IMR-90 (cell line): ENCODE measurements at regions not wholly inside any gene's neighbourhood (a gene's known extent, or its start where the extent isn't known, plus 50 kb on each side); places are given as distances from the start of the nearest gene placed in this dataset.

ENCODE experiments used
- ATAC-seq: fragments of 200-7000 bp; cut with Tn5 transposase; 2 replicates; pipeline ENCODE4 v1.9.1; 2020; ENCODE audit warnings: low read depth, mild to moderate bottlenecking, moderate library complexity
- BruUV-seq: library from RNA; stranded (reverse); fragments of 400-500 nt; replicated peaks from 2 replicates; lab custom pipeline; 2021; lab: Mats Ljungman, UMichigan
- CTCF ChIA-PET: fragments of 300-600 bp; formaldehyde crosslinking; extraction: SDS; loops from one replicate; lab custom pipeline; 2021; ENCODE audit warnings: antibody characterized with exemption; lab: Yijun Ruan, JAX
- POLR2A ChIA-PET: fragments of 300-600 bp; sonication (Branson Sonifier 250); formaldehyde crosslinking; loops from one replicate; lab custom pipeline; 2022; ENCODE audit warnings: antibody characterized with exemption; ENCODE audit not compliant: unreplicated experiment; lab: Charles Lee
- DNase-seq: peaks from one replicate; pipeline ENCODE4 v3.0.0; 2013
- H2AFZ ChIP-seq: replicated peaks from 2 replicates; pipeline ENCODE3; 2013; ENCODE audit warnings: low read length, mild to moderate bottlenecking; ENCODE audit not compliant: poor library complexity
- H2AK5ac ChIP-seq: 2 replicates; pipeline ENCODE4 v1.6.1; 2013; ENCODE audit warnings: low read depth, low read length, inconsistent platforms
- H2AK9ac ChIP-seq: replicated peaks from 2 replicates; pipeline ENCODE3; 2013; ENCODE audit warnings: mild to moderate bottlenecking, low read depth, low read length, moderate library complexity; ENCODE audit not compliant: poor library complexity
- H2BK120ac ChIP-seq: 2 replicates; pipeline ENCODE4 v1.6.1; 2013; ENCODE audit warnings: low read depth, low read length, inconsistent platforms
- H2BK15ac ChIP-seq: 3 replicates; pipeline ENCODE4 v1.6.1; 2013; ENCODE audit warnings: low read depth, low read length, inconsistent platforms
- H2BK20ac ChIP-seq: 2 replicates; pipeline ENCODE4 v1.6.1; 2013; ENCODE audit warnings: low read depth, mild to moderate bottlenecking, inconsistent platforms, low read length, moderate library complexity
- H2BK5ac ChIP-seq: 2 replicates; pipeline ENCODE4 v1.6.1; 2013; ENCODE audit warnings: mild to moderate bottlenecking, low read depth, low read length, inconsistent platforms; ENCODE audit not compliant: poor library complexity, severe bottlenecking
- H3K14ac ChIP-seq: replicated peaks from 2 replicates; pipeline ENCODE4 v1.6.1; 2013; ENCODE audit warnings: low read depth, low read length, inconsistent platforms
- H3K18ac ChIP-seq: 2 replicates; pipeline ENCODE4 v1.6.1; 2013; ENCODE audit warnings: low read depth, low read length, control low read depth
- H3K23ac ChIP-seq: 2 replicates; pipeline ENCODE4 v1.6.1; 2013; ENCODE audit warnings: low read depth, low read length, inconsistent platforms
- H3K27ac ChIP-seq: 2 replicates; pipeline ENCODE4 v1.5.1; 2013; ENCODE audit warnings: mild to moderate bottlenecking, control low read depth, low read length; ENCODE audit not compliant: insufficient read depth
- H3K27me3 ChIP-seq: 2 replicates; pipeline ENCODE4 v1.6.1; 2013; ENCODE audit warnings: low read length; ENCODE audit not compliant: control insufficient read depth, insufficient read depth
- H3K36me3 ChIP-seq: 2 replicates; pipeline ENCODE4 v1.6.1; 2013; ENCODE audit warnings: low read length, mixed read lengths; ENCODE audit not compliant: control insufficient read depth, insufficient read depth
- H3K4ac ChIP-seq: 2 replicates; pipeline ENCODE4 v1.6.1; 2013; ENCODE audit warnings: low read depth, low read length, inconsistent platforms
- H3K4me1 ChIP-seq: 2 replicates; pipeline ENCODE4 v1.6.1; 2013; ENCODE audit warnings: low read length, mixed read lengths; ENCODE audit not compliant: control insufficient read depth, insufficient read depth
- H3K4me2 ChIP-seq: 2 replicates; pipeline ENCODE4 v1.6.1; 2013; ENCODE audit warnings: low read depth, mild to moderate bottlenecking, control low read depth, low read length, moderate library complexity
- H3K4me3 ChIP-seq: 2 replicates; pipeline ENCODE4 v1.5.1; 2013; ENCODE audit warnings: low read depth, mild to moderate bottlenecking, control low read depth, low read length, moderate library complexity; ENCODE audit not compliant: insufficient read depth
- H3K56ac ChIP-seq: 2 replicates; pipeline ENCODE4 v1.6.1; 2013; ENCODE audit warnings: low read length, inconsistent platforms; ENCODE audit not compliant: insufficient read depth; ENCODE audit errors: extremely low read depth
- H3K79me1 ChIP-seq, 2 experiments: 2 replicates each; pipeline ENCODE4 v1.6.1; 2013; ENCODE audit warnings: low read length in 2 of 2, inconsistent platforms in 1 of 2, low read depth in 1 of 2
- H3K9ac ChIP-seq: 2 replicates; pipeline ENCODE4 v1.6.1; 2013; ENCODE audit warnings: low read depth, low read length, control low read depth
- H3K9me1 ChIP-seq: 2 replicates; pipeline ENCODE4 v1.6.1; 2013; ENCODE audit warnings: low read length, inconsistent platforms; ENCODE audit not compliant: insufficient read depth
- H3K9me3 ChIP-seq: 2 replicates; pipeline ENCODE4 v1.6.1; 2013; ENCODE audit warnings: low read length; ENCODE audit not compliant: control insufficient read depth, insufficient read depth
- H4K20me1 ChIP-seq: 2 replicates; pipeline ENCODE4 v1.6.1; 2013; ENCODE audit warnings: low read length, inconsistent platforms; ENCODE audit not compliant: insufficient read depth
- H4K5ac ChIP-seq: 2 replicates; pipeline ENCODE4 v1.6.1; 2013; ENCODE audit warnings: mild to moderate bottlenecking, low read depth, low read length, control low read depth
- H4K8ac ChIP-seq, 2 experiments: 2 replicates each; pipeline ENCODE4 v1.6.1; 2013; ENCODE audit warnings: low read depth in 2 of 2, low read length in 2 of 2, control low read depth in 1 of 2, inconsistent platforms in 1 of 2
- H4K91ac ChIP-seq: 2 replicates; pipeline ENCODE4 v1.6.1; 2013; ENCODE audit warnings: low read depth, low read length, inconsistent platforms; ENCODE audit not compliant: insufficient read depth
- BHLHE40 ChIP-seq: fragments of 150-350 bp; IDR thresholded peaks from 2 replicates; pipeline ENCODE4 v1.6.1; 2016; ENCODE audit warnings: mild to moderate bottlenecking, low read depth, low read length
- CEBPB ChIP-seq: IDR thresholded peaks from 2 replicates; pipeline ENCODE4 v1.6.1; 2012; ENCODE audit warnings: low read depth, low read length, improper control_type of control experiment
- CHD1 ChIP-seq: IDR thresholded peaks from 2 replicates; pipeline ENCODE4 v1.6.1; 2012; ENCODE audit warnings: low read depth, low read length, improper control_type of control experiment
- FOS ChIP-seq: fragments of 150-350 bp; IDR thresholded peaks from 2 replicates; pipeline ENCODE4 v1.6.1; 2016; ENCODE audit warnings: low read depth, low read length
- MAFK ChIP-seq: IDR thresholded peaks from 2 replicates; pipeline ENCODE4 v1.6.1; 2012; ENCODE audit warnings: low read depth, low read length, improper control_type of control experiment
- MAZ ChIP-seq: IDR thresholded peaks from 2 replicates; pipeline ENCODE4 v1.6.1; 2012; ENCODE audit warnings: low read depth, mild to moderate bottlenecking, low read length, improper control_type of control experiment, moderate library complexity, borderline replicate concordance
- MXI1 ChIP-seq: IDR thresholded peaks from 2 replicates; pipeline ENCODE4 v1.6.1; 2012; ENCODE audit warnings: low read depth, mild to moderate bottlenecking, low read length, moderate library complexity, borderline replicate concordance
- NFE2L2 ChIP-seq: fragments of 150-350 bp; IDR thresholded peaks from 2 replicates; pipeline ENCODE4 v1.6.1; 2016; ENCODE audit warnings: low read depth, mild to moderate bottlenecking, low read length
- RAD21 ChIP-seq: IDR thresholded peaks from 2 replicates; pipeline ENCODE4 v1.6.1; 2012; ENCODE audit warnings: low read length, improper control_type of control experiment
- RCOR1 ChIP-seq: IDR thresholded peaks from 2 replicates; pipeline ENCODE4 v1.6.1; 2012; ENCODE audit warnings: mild to moderate bottlenecking, low read length, improper control_type of control experiment; ENCODE audit not compliant: insufficient replicate concordance
- RFX5 ChIP-seq: IDR thresholded peaks from 2 replicates; pipeline ENCODE4 v1.8.0; 2012; ENCODE audit warnings: low read depth, mild to moderate bottlenecking, low read length, moderate library complexity
- WGBS, 2 experiments: methylation state at CpG; one replicate each; pipeline versions ENCODE4 v1.1.5 to v1.1.7; 2013; ENCODE audit warnings: missing lambda C conversion rate in 2 of 2; ENCODE audit not compliant: insufficient read length in 1 of 2; ENCODE audit errors: extremely low coverage in 2 of 2; 5-methylcytosine and 5-hydroxymethylcytosine counted together
- dilution Hi-C: fragments of 300-500 bp; cut with HindIII; formaldehyde crosslinking; loops from one replicate; pipeline ENCODE4 v1.14.3; 2018; ENCODE audit warnings: low sequenced_read_pairs; ENCODE audit not compliant: unreplicated experiment
- in situ Hi-C: fragments of 300-500 bp; cut with MboI; formaldehyde crosslinking; loops from 3 replicates; pipeline ENCODE4 v1.14.3; 2019; ENCODE audit warnings: low sequenced_read_pairs, inconsistent platforms, mixed read lengths
- intact Hi-C: fragments of 100-400 bp; cut with micrococcal nuclease; formaldehyde crosslinking; loops from 2 replicates; pipeline ENCODE4 v1.10.0; 2022
- TF ChIP-seq, protein P1 (sequence below): conservative IDR thresholded peaks from 2 replicates; pipeline ENCODE4 v1.5.1; 2012; ENCODE audit warnings: mild to moderate bottlenecking, low read depth, low read length, improper control_type of control experiment
- TF ChIP-seq, protein P2 (sequence below): fragments of 150-350 bp; IDR thresholded peaks from 2 replicates; pipeline ENCODE4 v1.6.1; 2017; ENCODE audit warnings: mild to moderate bottlenecking, antibody characterized with exemption, low read length, low read depth
- TF ChIP-seq, protein P3 (sequence below): fragments of 150-350 bp; IDR thresholded peaks from 2 replicates; pipeline ENCODE4 v1.6.1; 2016; ENCODE audit warnings: low read depth, mild to moderate bottlenecking, low read length, moderate library complexity, borderline replicate concordance

DNA sequence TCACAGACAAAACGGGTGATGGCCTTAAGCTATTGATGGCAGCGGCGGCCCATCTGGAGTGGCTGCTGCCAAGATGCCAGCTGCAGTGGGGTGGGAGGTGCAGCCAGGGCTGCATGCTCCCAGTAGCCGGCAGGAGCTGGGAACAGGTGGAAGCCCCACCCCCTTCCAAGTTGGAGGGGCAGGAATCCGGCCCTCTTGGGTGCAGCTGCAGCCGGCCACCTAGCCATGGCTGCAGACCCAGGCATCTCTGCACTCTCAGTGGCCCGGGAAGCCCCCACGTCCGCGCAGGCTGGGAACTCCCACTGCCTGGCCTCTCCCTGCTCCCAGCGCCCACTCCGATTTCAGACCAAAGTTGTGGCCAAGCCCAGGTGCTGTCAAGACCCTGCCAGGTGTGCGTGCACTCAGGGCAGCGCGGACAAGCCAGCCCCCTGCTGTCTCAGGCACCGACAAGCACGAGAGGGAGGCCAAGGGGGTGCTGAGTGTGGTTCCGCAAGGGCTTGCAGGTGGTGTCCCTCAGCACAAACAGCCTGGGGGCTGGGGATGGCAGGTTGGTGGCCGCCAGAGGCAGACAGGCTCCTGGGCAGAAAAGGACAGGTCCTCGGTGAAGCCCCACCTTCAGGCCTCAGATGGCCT lies 115.1 kb upstream of the TSLP start:
- Histone ChIP-seq H3K9ac (no peak overlapping the region), H3K9me3 (no peaks in the 10 kb centered on the region), H3K4ac (no peak overlapping the region), H3K14ac (no peak overlapping the region), H4K5ac (no peak overlapping the region), H3K9me1 (0 out of 2 replicates have a peak, but pooled peaks cover 3% of the 10 kb centered on the region), H3K27me3 (no peaks in the 10 kb centered on the region), H3K18ac (no peak overlapping the region), H4K91ac (no peak overlapping the region), H2BK120ac (no peak overlapping the region), H3K4me1 (no peaks in the 10 kb centered on the region; the same call in 1 of the 2 replicates), H2AK5ac (no peak overlapping the region; the same call in 1 of the 2 replicates), H3K36me3 (no peaks in the 10 kb centered on the region), H3K23ac (no peak overlapping the region), H4K20me1 (no peaks in the 10 kb centered on the region), H2BK15ac (no peak overlapping the region), H3K4me2 (no peak overlapping the region), H2AK9ac (no peak overlapping the region), H4K8ac (no peak overlapping the region), H2BK20ac (no peak overlapping the region), H3K4me3 (no peak overlapping the region), H3K56ac (no peak overlapping the region), H2BK5ac (no peak overlapping the region), H3K27ac (no peak overlapping the region), H3K79me1 (no peaks in the 10 kb centered on the region), H2AFZ (no peak overlapping the region)
- no peak for DNase-seq
- no peak for TF ChIP-seq MAFK
- no peak for TF ChIP-seq MAZ
- no peak for TF ChIP-seq RCOR1
- TF ChIP-seq NFE2L2, result no peak
- TF ChIP-seq CEBPB, result no peak
- no peak for TF ChIP-seq CHD1
- no peak for TF ChIP-seq FOS
- TF ChIP-seq, protein P1, sequence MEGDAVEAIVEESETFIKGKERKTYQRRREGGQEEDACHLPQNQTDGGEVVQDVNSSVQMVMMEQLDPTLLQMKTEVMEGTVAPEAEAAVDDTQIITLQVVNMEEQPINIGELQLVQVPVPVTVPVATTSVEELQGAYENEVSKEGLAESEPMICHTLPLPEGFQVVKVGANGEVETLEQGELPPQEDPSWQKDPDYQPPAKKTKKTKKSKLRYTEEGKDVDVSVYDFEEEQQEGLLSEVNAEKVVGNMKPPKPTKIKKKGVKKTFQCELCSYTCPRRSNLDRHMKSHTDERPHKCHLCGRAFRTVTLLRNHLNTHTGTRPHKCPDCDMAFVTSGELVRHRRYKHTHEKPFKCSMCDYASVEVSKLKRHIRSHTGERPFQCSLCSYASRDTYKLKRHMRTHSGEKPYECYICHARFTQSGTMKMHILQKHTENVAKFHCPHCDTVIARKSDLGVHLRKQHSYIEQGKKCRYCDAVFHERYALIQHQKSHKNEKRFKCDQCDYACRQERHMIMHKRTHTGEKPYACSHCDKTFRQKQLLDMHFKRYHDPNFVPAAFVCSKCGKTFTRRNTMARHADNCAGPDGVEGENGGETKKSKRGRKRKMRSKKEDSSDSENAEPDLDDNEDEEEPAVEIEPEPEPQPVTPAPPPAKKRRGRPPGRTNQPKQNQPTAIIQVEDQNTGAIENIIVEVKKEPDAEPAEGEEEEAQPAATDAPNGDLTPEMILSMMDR, result no peak
- TF ChIP-seq RFX5, result no peak
- TF ChIP-seq, protein P2, sequence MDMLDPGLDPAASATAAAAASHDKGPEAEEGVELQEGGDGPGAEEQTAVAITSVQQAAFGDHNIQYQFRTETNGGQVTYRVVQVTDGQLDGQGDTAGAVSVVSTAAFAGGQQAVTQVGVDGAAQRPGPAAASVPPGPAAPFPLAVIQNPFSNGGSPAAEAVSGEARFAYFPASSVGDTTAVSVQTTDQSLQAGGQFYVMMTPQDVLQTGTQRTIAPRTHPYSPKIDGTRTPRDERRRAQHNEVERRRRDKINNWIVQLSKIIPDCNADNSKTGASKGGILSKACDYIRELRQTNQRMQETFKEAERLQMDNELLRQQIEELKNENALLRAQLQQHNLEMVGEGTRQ, result no peak
- no peak for TF ChIP-seq MXI1
- no peak for TF ChIP-seq RAD21
- no peak for TF ChIP-seq BHLHE40
- TF ChIP-seq, protein P3, sequence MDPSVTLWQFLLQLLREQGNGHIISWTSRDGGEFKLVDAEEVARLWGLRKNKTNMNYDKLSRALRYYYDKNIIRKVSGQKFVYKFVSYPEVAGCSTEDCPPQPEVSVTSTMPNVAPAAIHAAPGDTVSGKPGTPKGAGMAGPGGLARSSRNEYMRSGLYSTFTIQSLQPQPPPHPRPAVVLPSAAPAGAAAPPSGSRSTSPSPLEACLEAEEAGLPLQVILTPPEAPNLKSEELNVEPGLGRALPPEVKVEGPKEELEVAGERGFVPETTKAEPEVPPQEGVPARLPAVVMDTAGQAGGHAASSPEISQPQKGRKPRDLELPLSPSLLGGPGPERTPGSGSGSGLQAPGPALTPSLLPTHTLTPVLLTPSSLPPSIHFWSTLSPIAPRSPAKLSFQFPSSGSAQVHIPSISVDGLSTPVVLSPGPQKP, result no peak
- 70% methylated on average over 15 of the region's 20 CpGs; no CpG with 5 or more reads in 1 of the 2 experiments for WGBS, 2 experiments
- POLR2A ChIA-PET, result no interaction called here
- no peak for ATAC-seq
- dilution Hi-C loops, result no loop called here
- in situ Hi-C loops, result no loop called here
- CTCF ChIA-PET, result no interaction called here
- no TSS peak for BruUV-seq
- intact Hi-C loops, result no loop called here
